ENCODE measurements at regions not wholly inside any gene's neighbourhood (a gene's known extent, or its start where the extent isn't known, plus 50 kb on each side); places are given as distances from the start of the nearest gene placed in this dataset.

GRCh38 chr1:118791094-118791691, 196.9 kb downstream of the TBX15 start:
- Histone ChIP-seq H3K27me3 (ENCODE audit: insufficient read depth) (no peaks in the 10 kb centered on the region), H3K27ac (ENCODE audit: low read depth) (no peak overlapping the region), H3K79me2 (replicated peaks; ENCODE audit: insufficient read depth) (no peaks in the 10 kb centered on the region), H3K9me2 (ENCODE audit: insufficient read depth) (peaks cover 13% of the 10 kb centered on the region), H3K4me1 (ENCODE audit: insufficient read depth) (no peaks in the 10 kb centered on the region), H2AFZ (no peak overlapping the region), H4K20me1 (replicated peaks; ENCODE audit: insufficient read depth) (no peaks in the 10 kb centered on the region), H3K4me3 (no peak overlapping the region), H3K36me3 (ENCODE audit: insufficient read depth) (no peaks in the 10 kb centered on the region; the same call in 1 of the 2 replicates), H3K4me2 (no peak overlapping the region), H3F3A (replicated peaks; ENCODE audit: low read depth) (no peaks in the 10 kb centered on the region)
- no peak for ATAC-seq
- Mint-ChIP-seq H3K9me3 (peaks cover 25% of the 10 kb centered on the region), H3K27ac (no peak overlapping the region), H3K36me3 (ENCODE audit: low read depth) (peaks cover 9% of the 10 kb centered on the region; the same call in 2 of the 3 replicates), H3K27me3 (ENCODE audit: insufficient read depth, low read depth, poor library complexity) (peaks cover 1% of the 10 kb centered on the region), H3K4me3 (no peak overlapping the region), H3K4me1 (no peaks in the 10 kb centered on the region)
- DNase-seq (ENCODE audit: low spot score): no peak
- TF ChIP-seq ZNF331 (CRISPR knock-in tag; IDR thresholded peaks at IDR 0.05; ENCODE audit: low read depth) (no peak), EZH2phosphoT487 (IDR thresholded peaks at IDR 0.05; ENCODE audit: unreplicated experiment) (no peak), EZH2 (IDR thresholded peaks at IDR 0.05; ENCODE audit: low read depth, unreplicated experiment) (no peak), STAT1 (IDR thresholded peaks at IDR 0.05; ENCODE audit: unreplicated experiment) (no peak), ZNF462 (CRISPR knock-in tag; IDR thresholded peaks at IDR 0.05) (no peak), NANOG (IDR thresholded peaks at IDR 0.05; ENCODE audit: borderline replicate concordance) (no peak), ETS1 (IDR thresholded peaks at IDR 0.05) (no peak), POLR2AphosphoS5 (IDR thresholded peaks at IDR 0.05; ENCODE audit: low read depth) (no peak), JUNB (IDR thresholded peaks at IDR 0.05; ENCODE audit: unreplicated experiment) (no peak), REST (IDR thresholded peaks at IDR 0.05; ENCODE audit: unreplicated experiment) (no peak), CREB1 (CRISPR knock-in tag; IDR thresholded peaks at IDR 0.05; ENCODE audit: low read depth) (no peak), ZNF114 (CRISPR knock-in tag; IDR thresholded peaks at IDR 0.05) (no peak), CTCF (conservative IDR thresholded peaks at IDR 0.05; ENCODE audit: low read depth in 2 of 2) (no peak)
